K562 (cell line): ENCODE measurements at regions not wholly inside any gene's neighbourhood (a gene's known extent, or its start where the extent isn't known, plus 50 kb on each side); places are given as distances from the start of the nearest gene placed in this dataset.

ENCODE experiments used
- ATAC-seq: fragments of 200-7000 bp; cut with Tn5 transposase; 3 replicates; pipeline ENCODE4 v1.9.1; 2020; ENCODE audit warnings: moderate library complexity
- BruUV-seq: library from RNA; stranded (reverse); fragments of 400-500 nt; replicated peaks from 2 replicates; lab custom pipeline; 2021; lab: Mats Ljungman, UMichigan
- CTCF ChIA-PET: fragments of 300-600 bp; formaldehyde crosslinking; extraction: SDS; loops from one replicate; lab custom pipeline; 2021; ENCODE audit warnings: low intra/inter-chr PET ratio; lab: Yijun Ruan, JAX
- POLR2A ChIA-PET: fragments of 300-600, 350-650 bp; sonication (Branson Sonifier 250); formaldehyde crosslinking; extraction: SDS; loops from one replicate; lab custom pipeline; 2021; ENCODE audit warnings: antibody characterized with exemption, inconsistent platforms; lab: Yijun Ruan, JAX
- DNase-seq, 4 experiments: peaks; one replicate each; pipeline versions ENCODE4 v3.0.0 to v3.0.0-alpha.2; 2011 to 2018; ENCODE audit warnings: low spot score in 3 of 4, mixed read lengths in 3 of 4; ENCODE audit errors: extremely low read depth in 1 of 4
- FAIRE-seq: peaks from 2 replicates; lab custom pipeline; 2011; peaks lifted over from hg19 to GRCh38; lab: Jason Lieb, UNC
- H2AFZ ChIP-seq: 2 replicates; pipeline ENCODE4 v1.6.0; 2011; ENCODE audit warnings: low read depth, low read length, control low read depth, inconsistent platforms
- H3K27ac ChIP-seq: fragments of 200-600 bp; 3 replicates; pipeline ENCODE4 v1.8.0; 2011; ENCODE audit warnings: low read depth, mild to moderate bottlenecking, control low read depth, inconsistent platforms, low read length, moderate library complexity, mixed read lengths; ENCODE audit errors: extremely low read depth
- H3K27me3 ChIP-seq, 2 experiments: fragments of 300-600 bp in 1 of 2; 2 replicates in 1 of 2; 3 replicates in 1 of 2; pipeline versions ENCODE4 v1.6.0 to v1.8.0; 2011; ENCODE audit warnings: inconsistent platforms in 2 of 2, low read length in 2 of 2, mild to moderate bottlenecking in 1 of 2, mixed read lengths in 1 of 2, moderate library complexity in 1 of 2; ENCODE audit not compliant: control insufficient read depth in 2 of 2, insufficient read depth in 2 of 2
- H3K36me3 ChIP-seq: fragments of 300-600 bp; 3 replicates; pipeline ENCODE4 v1.8.0; 2011; ENCODE audit warnings: mild to moderate bottlenecking, low read length, inconsistent platforms; ENCODE audit not compliant: control insufficient read depth, insufficient read depth
- H3K4me1 ChIP-seq, 2 experiments: fragments of 200-600 bp in 1 of 2; replicated peaks in 1 of 2; 2 replicates in 1 of 2; 3 replicates in 1 of 2; pipeline versions ENCODE4 v1.5.1 to v1.8.0; 2011; ENCODE audit warnings: inconsistent platforms in 2 of 2, low read length in 2 of 2, mild to moderate bottlenecking in 1 of 2, mixed read lengths in 1 of 2, moderate library complexity in 1 of 2; ENCODE audit not compliant: control insufficient read depth in 2 of 2, insufficient read depth in 2 of 2
- H3K4me2 ChIP-seq: 2 replicates; pipeline ENCODE4 v1.6.1; 2011; ENCODE audit warnings: low read length, control low read depth, inconsistent platforms, mixed read lengths; ENCODE audit not compliant: insufficient read depth
- H3K4me3 ChIP-seq: fragments of 200-600 bp; sonication (generic), shearing (Covaris generic); 2 replicates; pipeline ENCODE4 v1.5.1; 2016; ENCODE audit warnings: control low read depth, inconsistent platforms
- H3K79me2 ChIP-seq: fragments of 200-600 bp; 3 replicates; pipeline ENCODE4 v1.8.0; 2011; ENCODE audit warnings: low read length, inconsistent platforms; ENCODE audit not compliant: control insufficient read depth, insufficient read depth
- H3K9ac ChIP-seq, 2 experiments: 2 replicates each; pipeline versions ENCODE4 v1.6.0 to v1.6.1; 2011; ENCODE audit warnings: low read depth in 2 of 2, low read length in 2 of 2, control low read depth in 1 of 2, inconsistent platforms in 1 of 2, mild to moderate bottlenecking in 1 of 2, mixed read lengths in 1 of 2; ENCODE audit not compliant: insufficient read depth in 1 of 2
- H3K9me1 ChIP-seq: one replicate; pipeline ENCODE4 v1.6.0; 2011; ENCODE audit warnings: inconsistent platforms, mild to moderate bottlenecking, low read length, moderate library complexity; ENCODE audit not compliant: control insufficient read depth, insufficient read depth
- H3K9me3 ChIP-seq: replicated peaks from 2 replicates; pipeline ENCODE4 v1.5.1; 2011; ENCODE audit warnings: low read depth, low read length, inconsistent platforms; ENCODE audit not compliant: control insufficient read depth, insufficient read depth
- H4K20me1 ChIP-seq: replicated peaks from 2 replicates; pipeline ENCODE4 v1.6.1; 2011; ENCODE audit warnings: low read length, inconsistent platforms, mixed read lengths; ENCODE audit not compliant: control insufficient read depth, insufficient read depth
- ARHGAP35 ChIP-seq: fragments of 450-650 bp; IDR thresholded peaks from 2 replicates; pipeline ENCODE4 v1.6.1; 2018; ENCODE audit not compliant: partially characterized antibody
- CBX3 ChIP-seq, 2 experiments: IDR thresholded peaks; 1 replicate in 1 of 2; 2 replicates in 1 of 2; pipeline ENCODE4 v1.6.1; 2012; ENCODE audit warnings: inconsistent platforms in 2 of 2, low read length in 2 of 2, borderline replicate concordance in 1 of 2, control low read depth in 1 of 2
- DIDO1 ChIP-seq: fragments of 450-650 bp; IDR thresholded peaks from 2 replicates; pipeline ENCODE4 v1.6.1; 2016; ENCODE audit warnings: low read depth, missing biosample characterization, missing genetic modification characterization
- GTF2F1 ChIP-seq: IDR thresholded peaks from 2 replicates; pipeline ENCODE4 v1.6.1; 2011; ENCODE audit warnings: low read depth, low read length, improper control_type of control experiment
- LARP7 ChIP-seq: fragments of 450-650 bp; IDR thresholded peaks from 2 replicates; pipeline ENCODE4 v1.6.1; 2016
- MCM7 ChIP-seq, 2 experiments: fragments of 450-650 bp; IDR thresholded peaks; 2 replicates each; pipeline ENCODE4 v1.6.1; 2016 to 2018
- MYNN ChIP-seq, 2 experiments: sonication (generic); formaldehyde crosslinking in 1 of 2; IDR thresholded peaks; 2 replicates each; pipeline versions ENCODE4 v1.5.0 to v1.6.1; 2016 to 2020; ENCODE audit warnings: antibody characterized with exemption in 1 of 2, missing genetic modification reagents in 1 of 2
- RAD21 ChIP-seq, 2 experiments: fragments of 250-450 bp in 1 of 2; fragments of 450-650 bp in 1 of 2; sonication (Bioruptor Pico) in 1 of 2; formaldehyde crosslinking in 1 of 2; IDR thresholded peaks in 1 of 2; conservative IDR thresholded peaks in 1 of 2; 2 replicates each; pipeline versions ENCODE4 v1.4.0 to v1.8.0; 2020 to 2022; ENCODE audit warnings: mild to moderate bottlenecking in 2 of 2, moderate library complexity in 1 of 2
- SIRT6 ChIP-seq: IDR thresholded peaks from one replicate; pipeline ENCODE4 v1.6.1; 2012; ENCODE audit warnings: low read depth, mild to moderate bottlenecking, control low read depth, inconsistent platforms, low read length, moderate library complexity
- SLC30A9 ChIP-seq: fragments of 250-450 bp; sonication (Bioruptor Pico); IDR thresholded peaks from 2 replicates; pipeline ENCODE4 v1.8.0; 2022; ENCODE audit warnings: mild to moderate bottlenecking, moderate library complexity
- SNRNP70 ChIP-seq: fragments of 200-400 bp; formaldehyde crosslinking; optimal IDR thresholded peaks from 2 replicates; pipeline ENCODE3; 2017; ENCODE audit warnings: low read depth, low read length
- TCFL5 ChIP-seq: fragments of 250-450 bp; sonication (Bioruptor Pico); conservative IDR thresholded peaks from 2 replicates; pipeline ENCODE4 v1.6.1; 2021; ENCODE audit warnings: mild to moderate bottlenecking, moderate library complexity, matching md5 sums
- ZBTB17 ChIP-seq: fragments of 450-650 bp; formaldehyde crosslinking; IDR thresholded peaks from 2 replicates; pipeline ENCODE4 v1.4.0; 2020; ENCODE audit warnings: mild to moderate bottlenecking
- ZNF76 ChIP-seq: fragments of 250-450 bp; sonication (Bioruptor Pico); IDR thresholded peaks from 2 replicates; pipeline ENCODE4 v1.4.0; 2020; ENCODE audit warnings: mild to moderate bottlenecking, moderate library complexity, borderline replicate concordance
- ZNF77 ChIP-seq: fragments of 250-450 bp; sonication (Bioruptor Pico); IDR thresholded peaks from 2 replicates; pipeline ENCODE4 v1.5.0; 2020
- WGBS: fragments of 100-300 bp; shearing (Covaris generic); methylation state at CpG from one replicate; pipeline ENCODE4 v1.1.6; 2016; ENCODE audit warnings: low coverage, mixed read lengths; ENCODE audit not compliant: insufficient coverage; ENCODE audit errors: missing lambda C conversion rate; 5-methylcytosine and 5-hydroxymethylcytosine counted together
- in situ Hi-C: fragments of 300-500 bp; cut with MboI; formaldehyde crosslinking; loops from 4 replicates; pipeline ENCODE4 v1.15.0; 2018; ENCODE audit warnings: inconsistent platforms, mixed read lengths
- intact Hi-C: fragments of 100-400 bp; cut with micrococcal nuclease; formaldehyde crosslinking; loops from 2 replicates; pipeline ENCODE4 v1.14.2; 2022
- TF ChIP-seq, protein P1 (sequence below), 2 experiments: fragments of 250-450 bp in 1 of 2; fragments of 450-650 bp in 1 of 2; sonication (Bioruptor Pico) in 1 of 2; IDR thresholded peaks; 2 replicates each; pipeline versions ENCODE4 v1.6.1 to v1.8.0; 2016 to 2021; ENCODE audit warnings: mild to moderate bottlenecking in 2 of 2, moderate library complexity in 2 of 2, missing compliant biosample characterization in 1 of 2, missing genetic modification characterization in 1 of 2
- TF ChIP-seq, protein P2 (sequence below): fragments of 250-450 bp; sonication (Bioruptor Pico); IDR thresholded peaks from 2 replicates; pipeline ENCODE4 v1.5.0; 2021

DNA sequence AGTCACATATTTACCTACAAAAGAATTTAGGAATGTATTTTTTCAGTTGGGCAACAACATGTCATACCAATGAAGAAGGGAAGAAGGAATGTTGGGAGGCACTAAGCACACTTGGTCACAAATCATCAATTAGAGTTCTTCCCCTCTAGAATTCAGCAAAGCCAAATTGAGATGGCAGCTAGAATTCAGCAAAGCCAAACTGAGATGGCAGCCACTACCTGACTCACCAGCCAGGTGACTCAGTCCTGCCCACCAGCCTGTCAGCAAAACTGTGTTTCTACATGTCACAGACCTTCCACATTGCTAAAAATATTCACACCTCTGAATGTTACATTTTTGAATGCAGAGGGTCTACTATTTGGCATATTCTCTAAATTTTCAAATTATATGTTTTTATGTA is 63.2 kb upstream of the NOCT start:
- no peak overlapping the region for H3K4me3 ChIP-seq
- no peak overlapping the region for H3K27ac ChIP-seq
- CTCF ChIA-PET = no interaction called here
- FAIRE-seq (no peak), DNase-seq (no peak), ATAC-seq (no peak)
- H3K36me3 ChIP-seq = no peaks in the 10 kb centered on the region
- intact Hi-C loops (no loop called here), in situ Hi-C loops (no loop called here)
- H3K9ac ChIP-seq = no peak overlapping the region
- no peaks in the 10 kb centered on the region for H4K20me1 ChIP-seq
- H3K9me3 ChIP-seq = no peaks in the 10 kb centered on the region
- BruUV-seq = no TSS peak
- H3K79me2 ChIP-seq = no peaks in the 10 kb centered on the region
- H3K4me2 ChIP-seq = no peak overlapping the region
- TF ChIP-seq, protein P1, sequence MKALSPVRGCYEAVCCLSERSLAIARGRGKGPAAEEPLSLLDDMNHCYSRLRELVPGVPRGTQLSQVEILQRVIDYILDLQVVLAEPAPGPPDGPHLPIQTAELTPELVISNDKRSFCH (CRISPR knock-in tag; IDR thresholded peaks at IDR 0.05) = no peak
- TF ChIP-seq, protein P1 (tag; IDR thresholded peaks at IDR 0.05) = no peak
- no peak for TF ChIP-seq ZBTB17 (CRISPR knock-in tag)
- TF ChIP-seq ZNF77 = no peak
- no peak for TF ChIP-seq SLC30A9
- no peaks in the 10 kb centered on the region for H3K9me1 ChIP-seq
- no peak overlapping the region for H2AFZ ChIP-seq
- POLR2A ChIA-PET = interaction anchor here (0.7 kb wide), 1 partner anchor 11 kb away, joined by 3 read pairs; no protein-coding TSS in a partner anchor
- no peaks in the 10 kb centered on the region for H3K4me1 ChIP-seq
- peaks cover 4 to 8% of the 10 kb centered on the region in 2 experiments; a peak in 4 of 5 replicates for H3K27me3 ChIP-seq

DNA sequence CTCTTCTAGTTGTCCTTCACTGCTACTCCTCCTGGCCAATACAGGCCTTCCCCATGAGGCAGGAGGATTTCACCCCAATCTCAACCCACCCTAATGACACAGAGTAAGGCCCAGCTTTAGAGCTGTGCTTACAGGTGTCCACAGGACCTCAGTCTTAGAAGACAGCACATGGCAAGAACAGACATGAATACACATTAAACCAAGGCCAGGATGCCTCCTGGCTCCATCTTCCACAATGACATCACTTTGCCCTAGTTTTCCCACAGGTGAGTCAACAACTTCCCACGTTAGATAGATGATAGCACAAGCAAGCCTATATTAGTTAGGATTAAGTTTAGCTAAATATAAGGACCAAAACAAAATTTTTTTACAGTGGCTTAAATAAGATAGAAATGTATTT is 63.8 kb upstream of the NOCT start:
- CTCF ChIA-PET = no interaction called here
- H3K9me1 ChIP-seq = no peaks in the 10 kb centered on the region
- POLR2A ChIA-PET = interaction anchor here (0.7 kb wide), 2 partner anchors 11 to 718 kb away, joined by 3 read pairs; no protein-coding TSS in a partner anchor
- H2AFZ ChIP-seq = no peak overlapping the region
- no peaks in the 10 kb centered on the region for H3K36me3 ChIP-seq
- H3K4me3 ChIP-seq = no peak overlapping the region
- BruUV-seq = no TSS peak
- no peaks in the 10 kb centered on the region for H3K79me2 ChIP-seq
- no peak for DNase-seq
- H3K9ac ChIP-seq = no peak overlapping the region
- in situ Hi-C loops (no loop called here), intact Hi-C loops (no loop called here)
- peaks cover under 1 to 8% of the 10 kb centered on the region in 2 experiments; a peak in 4 of 5 replicates for H3K27me3 ChIP-seq
- H3K9me3 ChIP-seq = no peaks in the 10 kb centered on the region
- no peak overlapping the region for H3K27ac ChIP-seq
- no peak for FAIRE-seq
- no peaks in the 10 kb centered on the region for H4K20me1 ChIP-seq
- H3K4me1 ChIP-seq = no peaks in the 10 kb centered on the region
- 0% methylated on average over 1 of the region's 1 CpG for WGBS
- no peak overlapping the region for H3K4me2 ChIP-seq
- ATAC-seq = no peak
- TF ChIP-seq RAD21 (CRISPR knock-in tag; conservative IDR thresholded peaks at IDR 0.05 in 1 of 2, IDR thresholded peaks at IDR 0.05 in 1 of 2) (no peak), MCM7 (IDR thresholded peaks at IDR 0.05) (no peak), SNRNP70 (no peak), GTF2F1 (no peak), TCFL5 (no peak), ZNF76 (no peak), ARHGAP35 (no peak), SIRT6 (no peak), DIDO1 (tag) (no peak), LARP7 (no peak), MYNN (IDR thresholded peaks at IDR 0.05) (no peak), MYNN (CRISPR knock-in tag; IDR thresholded peaks at IDR 0.05) (no peak), CBX3 (IDR thresholded peaks at IDR 0.05; ENCODE audit: borderline replicate concordance in 1 of 2, low read length in 2 of 2) (no peak)
- TF ChIP-seq, protein P2, sequence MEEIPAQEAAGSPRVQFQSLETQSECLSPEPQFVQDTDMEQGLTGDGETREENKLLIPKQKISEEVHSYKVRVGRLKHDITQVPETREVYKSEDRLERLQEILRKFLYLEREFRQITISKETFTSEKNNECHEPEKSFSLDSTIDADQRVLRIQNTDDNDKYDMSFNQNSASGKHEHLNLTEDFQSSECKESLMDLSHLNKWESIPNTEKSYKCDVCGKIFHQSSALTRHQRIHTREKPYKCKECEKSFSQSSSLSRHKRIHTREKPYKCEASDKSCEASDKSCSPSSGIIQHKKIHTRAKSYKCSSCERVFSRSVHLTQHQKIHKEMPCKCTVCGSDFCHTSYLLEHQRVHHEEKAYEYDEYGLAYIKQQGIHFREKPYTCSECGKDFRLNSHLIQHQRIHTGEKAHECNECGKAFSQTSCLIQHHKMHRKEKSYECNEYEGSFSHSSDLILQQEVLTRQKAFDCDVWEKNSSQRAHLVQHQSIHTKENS (CRISPR knock-in tag) = no peak
